ENCODE measurements at regions not wholly inside any gene's neighbourhood (a gene's known extent, or its start where the extent isn't known, plus 50 kb on each side); places are given as distances from the start of the nearest gene placed in this dataset.
A peak's percentile ranks its signal among the peaks of the same experiment; 100 is the strongest.

GRCh38 chr5:139733698-139734538 lies 61.7 kb upstream of the PSD2 start:
- no peak for DNase-seq (ENCODE audit: low read depth)

DNA sequence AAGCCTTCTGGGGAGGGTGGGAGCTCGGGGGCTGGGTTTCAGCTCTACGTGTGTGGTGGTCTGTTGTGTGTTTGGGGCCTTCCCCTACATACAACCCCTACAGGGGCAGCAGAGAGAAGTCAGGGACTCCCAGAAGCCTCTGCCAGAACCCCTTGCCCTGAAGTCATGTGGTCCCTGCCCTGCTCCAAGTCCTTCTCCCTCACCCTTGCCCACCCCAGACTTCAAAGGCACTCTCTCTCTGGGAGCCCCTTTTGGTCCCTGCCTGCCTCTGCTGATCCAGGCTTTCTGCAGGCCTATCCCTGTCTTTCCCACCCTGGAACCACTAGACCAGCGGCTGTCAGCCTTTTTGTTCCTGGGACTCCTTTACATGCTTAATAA lies 61.1 kb upstream of the PSD2 start:
- no peak for DNase-seq (ENCODE audit: low read depth)

GRCh38 chr5:139738193-139739149 lies 57.1 kb upstream of the PSD2 start:
- no peak for DNase-seq (ENCODE audit: low read depth)

- DNase-seq (ENCODE audit: low read depth) = no peak
Measured at GRCh38 chr5:139739150-139739974, 56.2 kb upstream of the PSD2 start.

DNA sequence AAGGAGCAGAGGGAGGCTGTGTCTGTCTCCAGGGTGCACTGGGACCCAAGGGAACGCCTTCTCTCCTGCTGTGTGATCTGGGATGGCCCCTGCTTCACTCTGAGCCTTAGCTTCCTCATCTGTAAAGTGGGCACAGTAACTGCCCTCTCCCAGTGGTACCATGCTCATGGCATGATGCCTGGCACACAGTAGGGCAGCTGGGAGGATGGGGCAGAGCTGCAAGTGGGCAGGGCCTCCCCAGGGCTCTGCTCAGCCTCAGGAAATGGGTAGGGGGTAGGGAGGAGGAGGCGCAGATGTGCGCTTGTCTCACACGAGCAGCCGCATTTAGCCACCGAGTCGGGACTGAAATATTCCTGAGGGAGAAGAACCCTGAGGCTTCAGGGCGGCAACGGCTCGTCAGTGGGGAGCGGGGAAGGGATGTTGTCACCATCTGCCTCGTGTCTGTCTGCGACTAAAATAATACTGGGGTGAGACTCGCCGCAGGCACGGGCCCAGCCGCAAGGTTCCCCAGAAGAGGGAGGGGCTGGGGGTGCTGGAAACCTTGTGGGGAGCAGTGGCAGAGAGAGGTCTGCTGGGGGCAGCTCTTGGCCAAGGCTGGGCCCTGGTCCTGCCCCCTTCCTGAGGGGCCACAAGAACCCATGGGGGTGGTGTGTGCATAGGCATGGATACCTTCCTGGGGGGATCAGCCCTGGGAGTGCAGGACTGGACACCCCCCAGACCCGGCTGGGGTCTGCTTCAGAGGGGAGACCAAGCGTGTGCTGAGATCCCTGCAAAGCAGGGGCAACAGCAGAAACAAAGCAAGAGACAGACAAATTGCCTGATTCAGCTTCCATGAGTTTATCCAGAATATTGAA lies 55.2 kb upstream of the PSD2 start:
- no peak for DNase-seq (ENCODE audit: low read depth)

- no peak for DNase-seq (ENCODE audit: low read depth)
Measured at GRCh38 chr5:139740992-139741672, 54.5 kb upstream of the PSD2 start.

GRCh38 chr5:139741823-139742172 lies 53.8 kb upstream of the PSD2 start:
- no peak for DNase-seq (ENCODE audit: low read depth)

- DNase-seq (ENCODE audit: low read depth) = no peak
Measured at GRCh38 chr5:139742173-139742903, 53.3 kb upstream of the PSD2 start.

GRCh38 chr5:139743001-139743771 lies 52.4 kb upstream of the PSD2 start:
- no peak for DNase-seq (ENCODE audit: low read depth)

DNA sequence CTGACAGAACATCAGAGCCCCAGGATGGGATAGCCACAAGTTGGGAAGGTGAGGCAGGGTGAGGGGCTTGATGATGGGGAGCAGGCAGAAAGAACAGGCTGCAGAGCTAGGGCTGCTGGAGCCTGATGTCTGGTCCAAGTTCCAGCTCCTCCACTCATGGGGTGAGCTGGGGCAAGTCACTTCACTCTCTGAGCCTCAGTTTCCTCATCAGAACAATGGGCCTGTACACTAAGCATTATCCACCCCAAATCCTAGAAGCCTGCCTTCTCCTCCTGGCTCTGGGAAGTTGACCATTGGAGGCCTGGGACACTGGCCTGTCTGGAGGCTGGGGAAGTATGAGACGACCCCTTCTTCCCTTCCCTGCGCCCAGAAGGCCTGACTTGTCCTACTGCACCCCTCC lies 51.8 kb upstream of the PSD2 start:
- DNase-seq (ENCODE audit: low read depth) = no peak

DNA sequence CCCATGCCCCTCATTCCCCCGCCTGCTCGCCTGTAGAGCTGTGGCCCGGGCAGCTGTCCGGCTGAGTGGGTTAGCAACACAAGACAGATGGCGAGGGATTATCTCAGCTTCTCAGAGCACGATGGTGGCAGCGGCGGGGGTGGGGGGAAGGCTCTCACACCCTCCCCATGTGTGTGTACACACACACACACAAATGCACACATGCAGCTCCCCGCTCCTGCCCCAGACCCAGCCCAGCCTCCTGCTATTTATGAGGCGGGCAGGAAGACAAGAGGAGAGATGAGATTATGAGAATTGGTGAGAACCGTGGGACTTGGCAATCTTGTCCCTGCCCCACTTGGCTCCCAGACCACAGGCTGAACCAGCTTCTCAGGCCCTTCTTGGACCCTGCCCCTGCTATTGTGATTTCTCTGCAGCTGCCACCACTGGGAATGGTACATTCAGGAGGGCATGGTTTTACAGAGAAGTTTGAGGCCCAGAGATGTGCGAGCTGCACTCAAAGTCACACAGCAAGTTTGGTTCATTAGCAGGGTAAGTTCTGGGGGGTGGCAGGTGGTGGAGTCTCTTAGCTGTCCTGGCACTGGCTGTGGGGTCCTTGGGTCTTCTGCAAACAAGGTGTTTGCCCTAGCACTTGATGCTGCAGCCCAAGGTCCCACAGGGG lies 51.0 kb upstream of the PSD2 start:
- DNase-seq (ENCODE audit: low read depth) = no peak

GRCh38 chr5:139745132-139745799 lies 50.3 kb upstream of the PSD2 start:
- peak; percentile 88 for DNase-seq (ENCODE audit: low read depth)

DNA sequence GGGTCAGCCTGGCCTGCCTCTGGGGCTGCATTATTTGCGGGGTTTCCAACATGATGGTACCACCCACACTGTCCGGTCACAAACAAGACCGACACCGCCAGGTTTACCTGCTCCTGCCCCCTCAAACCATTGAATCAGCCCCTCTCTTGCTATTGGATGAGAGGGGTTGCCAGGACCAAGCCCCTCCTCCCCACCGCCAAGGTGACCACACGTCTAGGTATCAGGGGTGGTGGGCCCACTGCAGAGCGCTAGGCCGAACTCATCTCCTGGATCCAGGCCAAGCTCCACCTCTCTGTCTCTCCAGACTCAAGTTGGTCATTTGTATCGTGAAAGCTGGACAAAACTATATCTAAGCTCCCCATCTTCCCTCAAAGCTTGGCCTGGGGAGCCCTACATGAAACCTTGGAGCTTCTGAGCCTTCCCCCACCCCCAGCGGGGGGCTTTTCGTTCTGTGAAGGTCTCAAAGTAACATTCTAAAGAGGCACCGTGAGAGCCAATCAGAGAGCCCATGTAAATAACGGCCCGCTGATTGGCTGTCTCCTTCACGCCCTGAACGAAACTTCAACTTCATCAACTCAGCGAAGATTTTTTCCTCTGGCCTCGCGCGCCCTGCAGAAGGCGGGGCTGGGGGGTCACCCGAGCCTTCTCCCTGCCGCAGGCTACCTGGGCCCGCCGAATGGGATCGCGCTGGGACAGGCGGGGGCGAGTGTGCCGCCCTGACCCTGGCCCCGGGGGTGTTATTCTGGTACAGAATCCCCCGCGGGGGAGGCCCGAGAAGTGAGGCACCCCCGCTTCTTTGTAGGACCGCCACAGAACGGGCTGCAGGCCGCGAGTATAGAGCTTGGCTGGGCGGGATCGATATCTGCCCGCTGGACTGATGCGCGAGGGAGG lies 49.6 kb upstream of the PSD2 start:
- DNase-seq (ENCODE audit: low read depth) = peak; percentile 62
